ENCODE measurements at regions not wholly inside any gene's neighbourhood (a gene's known extent, or its start where the extent isn't known, plus 50 kb on each side); places are given as distances from the start of the nearest gene placed in this dataset.
A peak's percentile ranks its signal among the peaks of the same experiment; 100 is the strongest.

DNA sequence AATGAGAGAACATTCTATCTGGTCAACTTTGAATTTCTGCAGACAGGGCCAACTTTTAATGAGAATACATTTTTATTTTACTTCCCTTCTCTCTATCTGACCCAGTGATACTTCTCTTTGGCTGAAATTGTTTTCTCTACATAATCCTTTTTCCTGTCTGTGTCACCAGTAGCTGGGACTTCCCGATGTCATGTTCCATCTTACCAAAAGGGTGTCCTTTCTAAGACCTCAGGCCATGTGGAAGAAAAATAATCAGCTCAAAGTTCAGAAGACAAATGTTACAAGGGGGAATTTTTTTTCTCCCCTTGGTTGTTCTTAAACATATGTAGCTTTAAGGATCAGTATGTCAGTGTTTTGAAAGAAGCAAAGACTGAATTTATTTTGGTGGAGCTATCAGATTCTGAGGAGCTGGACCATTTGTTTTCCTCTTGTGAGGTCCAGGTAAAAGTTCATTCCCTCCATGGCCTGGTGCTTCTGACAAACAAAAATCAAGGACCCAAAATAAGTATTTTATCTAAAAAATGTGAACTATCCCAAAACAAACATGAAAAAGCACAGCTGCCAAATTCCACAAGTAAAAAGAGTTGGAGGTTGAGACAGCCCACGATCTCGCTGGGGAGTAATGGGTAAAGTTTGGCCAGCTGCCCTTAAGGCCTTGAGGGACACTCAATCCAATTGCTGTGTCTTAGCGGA is 859.4 kb upstream of the NR2F2 start:
- DNase-seq, result no peak

- no peak for DNase-seq
These were observed 858.8 kb upstream of the NR2F2 start for GRCh38 chr15:95471690-95472086.

DNA sequence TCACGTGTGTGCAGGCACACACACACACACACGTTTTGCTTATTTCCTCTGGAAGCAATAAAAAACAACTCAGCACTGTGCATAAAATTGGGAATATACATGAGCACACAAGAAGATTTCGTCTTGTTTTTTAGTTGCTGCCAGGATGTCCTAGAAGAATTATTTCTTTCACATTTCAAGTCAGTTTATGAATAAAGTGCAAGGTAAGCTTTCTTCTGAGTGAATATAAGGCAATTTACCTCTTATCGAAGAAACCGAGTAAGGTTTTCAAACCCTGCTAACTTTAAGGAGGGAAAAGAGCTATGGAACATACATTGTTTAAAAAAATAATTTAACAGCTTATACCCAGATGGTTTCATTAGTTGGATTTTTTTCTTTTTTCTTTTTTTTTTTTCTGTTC is 855.4 kb upstream of the NR2F2 start:
- no peak for DNase-seq

DNA sequence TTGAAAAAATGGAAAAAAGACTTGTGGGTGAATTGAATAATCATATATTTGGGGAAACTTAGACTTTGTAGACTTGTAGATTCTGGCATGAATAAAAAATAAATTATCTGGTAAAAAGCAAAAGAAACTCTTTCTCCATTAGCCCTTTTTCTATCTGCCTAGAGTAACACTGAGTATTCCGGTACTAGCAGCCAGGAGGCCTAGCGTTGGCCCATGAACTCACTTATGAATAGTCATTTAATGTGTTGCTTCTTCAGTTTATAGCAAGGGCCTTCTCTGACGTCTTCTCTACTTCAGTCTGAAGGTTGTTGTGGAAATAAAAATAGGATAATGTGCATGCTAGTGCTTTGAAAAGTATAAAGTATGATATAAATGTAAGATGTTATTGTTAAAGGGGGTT is 851.2 kb upstream of the NR2F2 start:
- DNase-seq, result no peak

DNA sequence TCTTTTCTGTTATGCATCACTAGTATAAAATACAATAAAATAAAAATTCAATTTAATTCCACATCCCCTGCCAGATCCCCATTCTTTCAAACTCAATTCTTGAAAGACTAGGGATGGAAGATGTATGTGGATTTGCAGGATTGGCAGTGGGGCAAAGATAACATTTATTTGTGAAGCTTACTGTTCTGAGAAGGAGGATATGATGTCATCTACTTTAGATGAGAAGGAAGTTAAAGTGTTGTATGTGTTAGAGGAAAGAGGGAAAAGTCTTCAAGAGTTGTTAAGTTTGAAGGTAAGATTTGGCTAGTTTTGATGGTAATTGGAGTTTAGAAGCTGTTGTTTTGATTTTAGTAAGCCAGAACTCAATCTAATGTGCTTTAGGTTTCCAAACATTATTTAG is 845.1 kb upstream of the NR2F2 start:
- DNase-seq, result no peak

- DNase-seq, result no peak
These were observed 844.3 kb upstream of the NR2F2 start for GRCh38 chr15:95486224-95486623.

DNA sequence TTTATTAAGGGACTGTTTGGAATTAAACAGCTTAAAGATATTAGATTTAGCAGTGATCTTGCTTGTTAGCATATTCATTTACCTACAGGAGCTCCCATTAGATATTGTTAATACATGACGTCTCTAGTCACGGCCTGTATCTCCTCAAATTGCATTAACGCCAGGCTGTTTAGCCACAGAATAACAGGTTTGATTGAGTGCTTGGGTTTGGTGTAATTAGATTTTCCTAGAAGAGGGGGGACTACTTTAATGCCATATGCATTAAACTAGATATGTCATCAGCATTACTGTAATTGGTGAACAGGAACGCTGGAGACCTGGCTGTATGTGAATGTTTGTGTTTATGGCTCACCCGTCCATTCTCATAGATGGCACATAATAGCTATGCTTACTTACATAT is 841.4 kb upstream of the NR2F2 start:
- no peak for DNase-seq

DNA sequence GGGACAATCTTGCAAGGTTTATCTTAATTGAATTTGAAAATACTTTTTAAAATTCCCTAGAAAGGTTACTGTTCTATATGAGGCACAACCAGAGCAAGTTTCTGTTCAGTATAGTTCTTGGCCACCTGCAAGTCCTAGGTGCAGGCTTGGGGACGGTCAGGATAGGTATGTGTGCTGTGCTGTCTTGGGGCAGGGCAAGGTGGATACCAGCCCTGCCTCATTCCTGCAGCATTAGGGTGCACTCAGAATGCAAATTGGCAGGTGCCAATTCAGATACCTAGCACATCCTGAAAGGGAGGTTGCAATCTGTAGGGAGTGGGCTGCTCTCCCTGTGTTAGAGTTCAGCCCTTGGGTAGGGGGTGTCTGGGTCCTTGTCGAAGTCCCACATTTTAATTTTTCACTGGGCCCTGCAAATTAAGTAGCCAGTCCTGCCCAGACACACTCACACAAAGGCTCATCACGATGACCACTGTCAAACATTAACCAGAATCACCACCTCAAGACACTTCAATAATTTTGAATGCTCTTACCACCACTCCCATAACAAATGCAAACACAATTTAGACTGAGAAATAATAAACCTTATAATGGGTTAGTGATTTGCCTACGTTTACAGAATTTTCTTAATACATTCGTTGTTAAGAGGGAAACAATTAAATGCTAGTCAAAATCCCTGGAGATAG is 838.0 kb upstream of the NR2F2 start:
- no peak for DNase-seq

- DNase-seq, result no peak
These were observed 835.4 kb upstream of the NR2F2 start for GRCh38 chr15:95494971-95495541.

GRCh38 chr15:95497634-95498033 is 832.9 kb upstream of the NR2F2 start:
- DNase-seq, result no peak

DNA sequence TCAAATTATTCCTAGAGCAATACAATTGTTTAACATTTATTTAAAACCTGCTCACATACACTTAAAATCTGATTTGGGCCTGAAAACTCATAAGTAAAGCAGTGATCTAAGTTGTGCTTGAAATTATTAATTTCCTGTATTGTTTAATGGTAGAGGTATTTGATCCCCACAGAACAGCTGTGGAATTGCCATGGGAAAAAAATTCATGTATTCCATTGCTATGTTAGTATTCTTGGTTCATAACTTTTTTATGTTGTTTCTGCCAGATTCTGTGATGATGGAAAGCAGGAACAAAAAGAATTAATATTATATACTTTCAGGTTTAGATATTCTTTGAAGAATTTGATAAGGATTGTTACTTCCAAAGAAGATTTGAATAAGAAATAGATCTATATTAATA is 831.5 kb upstream of the NR2F2 start:
- no peak for DNase-seq

GRCh38 chr15:95499397-95499796 is 831.1 kb upstream of the NR2F2 start:
- DNase-seq, result no peak

GRCh38 chr15:95501865-95502264 is 828.6 kb upstream of the NR2F2 start:
- DNase-seq, result no peak

GRCh38 chr15:95503107-95503506 is 827.4 kb upstream of the NR2F2 start:
- no peak for DNase-seq

- peak; percentile 31 for DNase-seq
These were observed 826.8 kb upstream of the NR2F2 start for GRCh38 chr15:95503640-95504225.

GRCh38 chr15:95511671-95512070 is 818.8 kb upstream of the NR2F2 start:
- no peak for DNase-seq

DNA sequence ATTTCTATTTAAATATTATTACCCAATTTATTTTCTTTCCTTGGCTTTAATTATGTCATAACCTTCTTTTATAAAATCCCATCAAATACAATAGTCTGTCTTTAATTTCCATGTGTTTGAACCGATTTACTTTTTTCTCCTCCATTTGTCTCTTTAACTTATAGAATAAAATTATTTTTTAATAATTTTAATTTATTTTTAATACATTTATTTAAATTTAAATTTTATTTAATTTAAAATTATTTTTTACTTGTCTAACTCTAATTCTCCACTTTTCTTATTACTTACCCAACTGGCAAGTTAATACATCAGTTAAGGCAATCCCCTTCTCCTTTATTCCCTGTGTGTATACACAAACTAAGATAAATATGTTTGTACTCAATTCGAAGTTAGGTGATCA is 817.6 kb upstream of the NR2F2 start:
- DNase-seq, result no peak

GRCh38 chr15:95519887-95520286 is 810.6 kb upstream of the NR2F2 start:
- no peak for DNase-seq

DNA sequence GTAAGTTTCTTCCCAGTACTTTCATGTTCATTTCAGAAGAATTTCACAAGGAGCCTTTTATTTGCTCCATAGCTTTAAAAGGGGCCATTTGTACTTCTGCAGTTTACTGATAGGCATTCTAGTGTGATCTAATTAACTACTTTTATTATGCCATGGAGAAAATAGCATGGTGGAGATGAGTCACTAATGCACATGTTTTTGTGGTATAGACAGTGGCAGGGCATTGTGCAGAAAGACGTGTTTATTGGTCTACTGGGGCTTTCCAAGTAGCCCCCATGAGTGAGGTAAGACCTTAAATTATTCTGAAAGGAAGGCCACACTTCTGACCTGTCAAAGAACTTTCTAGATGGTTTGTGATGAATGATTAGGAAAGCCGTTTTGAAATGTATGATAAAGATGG is 810.0 kb upstream of the NR2F2 start:
- no peak for DNase-seq

GRCh38 chr15:95520922-95521321 is 809.6 kb upstream of the NR2F2 start:
- no peak for DNase-seq

DNA sequence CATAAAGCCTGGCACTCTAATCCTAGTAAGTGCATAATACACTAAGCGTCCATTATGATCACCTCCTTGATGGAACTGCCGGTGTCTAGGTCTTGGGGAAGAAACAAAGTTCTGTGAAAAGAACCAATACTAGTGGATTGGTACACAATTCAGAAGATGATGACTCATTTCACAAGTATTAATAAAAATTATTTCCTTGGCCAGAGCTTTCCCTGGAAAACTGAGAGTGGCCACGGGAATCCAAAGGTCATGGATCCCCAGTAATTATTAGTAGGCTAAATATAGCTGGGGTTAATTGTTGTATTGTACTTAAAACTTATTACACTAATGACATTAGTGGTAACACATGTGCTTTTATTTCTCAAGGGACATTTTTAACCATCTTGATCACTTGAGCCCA is 808.0 kb upstream of the NR2F2 start:
- DNase-seq, result no peak

DNA sequence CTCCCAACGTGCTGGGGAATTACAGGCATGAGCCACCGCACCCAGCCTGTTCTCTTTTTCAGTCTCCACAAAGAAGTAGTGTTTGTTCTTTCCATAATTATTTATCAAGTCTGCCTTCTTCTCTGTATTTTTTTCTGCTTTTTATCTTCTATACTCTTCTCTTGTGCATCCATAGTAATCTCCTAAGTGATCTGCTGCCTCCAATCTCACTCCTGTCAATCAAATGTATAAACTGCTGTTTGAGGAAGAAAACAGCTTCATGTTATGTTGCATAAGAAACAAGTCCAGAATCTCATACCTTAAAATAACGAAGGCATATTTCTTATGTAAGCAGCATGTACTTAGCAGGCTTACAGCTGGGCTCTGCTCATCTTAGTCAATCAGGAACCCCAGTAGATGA is 801.6 kb upstream of the NR2F2 start:
- DNase-seq, result no peak

GRCh38 chr15:95536638-95537037 is 793.9 kb upstream of the NR2F2 start:
- no peak for DNase-seq

DNA sequence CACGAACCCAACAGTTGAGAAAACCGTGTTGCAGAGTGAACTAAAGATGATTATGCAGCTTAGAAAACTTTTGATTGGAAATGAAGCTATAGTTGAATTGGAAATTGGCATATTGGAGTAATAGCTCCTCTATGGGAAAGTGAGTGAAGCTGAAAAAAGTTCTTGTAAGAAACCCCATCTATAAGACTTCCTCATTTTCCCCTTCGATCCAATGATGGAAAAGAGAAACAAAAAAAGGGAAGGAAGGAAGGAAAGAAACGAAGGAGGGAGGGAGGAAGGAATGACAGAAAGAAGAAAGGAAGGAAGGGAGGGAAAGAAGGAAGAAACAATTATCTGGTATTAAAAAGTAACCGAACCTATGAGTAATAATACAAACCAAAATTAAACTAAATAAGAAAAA is 791.8 kb upstream of the NR2F2 start:
- no peak for DNase-seq

Data from activated CD4-positive, alpha-beta T cell treated with anti-CD3 and anti-CD28 coated beads, Interleukin-2, amount 50 U/mL, for 16 hours (primary cell).